Adipocyte (in vitro differentiated cells): ENCODE measurements at regions not wholly inside any gene's neighbourhood (a gene's known extent, or its start where the extent isn't known, plus 50 kb on each side); places are given as distances from the start of the nearest gene placed in this dataset.
A peak's percentile ranks its signal among the peaks of the same experiment; 100 is the strongest.

Source experiments
- DNase-seq: peaks from one replicate; pipeline ENCODE4 v3.0.0-alpha.2; 2015; ENCODE audit warnings: low read depth
- H3K27me3 ChIP-seq: replicated peaks from 2 replicates; pipeline ENCODE4 v1.7.0; 2013; ENCODE audit warnings: mild to moderate bottlenecking, low read length, moderate library complexity; ENCODE audit not compliant: control insufficient read depth, insufficient read depth
- H3K36me3 ChIP-seq: 2 replicates; pipeline ENCODE4 v1.7.0; 2013; ENCODE audit warnings: low read length, mild to moderate bottlenecking, moderate library complexity; ENCODE audit not compliant: control insufficient read depth, insufficient read depth, severe bottlenecking
- H3K4me1 ChIP-seq: 2 replicates; pipeline ENCODE4 v1.7.0; 2013; ENCODE audit warnings: mild to moderate bottlenecking, low read length, moderate library complexity; ENCODE audit not compliant: control insufficient read depth, insufficient read depth
- H3K4me3 ChIP-seq: 2 replicates; pipeline ENCODE4 v1.7.0; 2013; ENCODE audit warnings: mild to moderate bottlenecking, low read length, moderate library complexity
- H3K9ac ChIP-seq: 2 replicates; pipeline ENCODE4 v1.7.0; 2013; ENCODE audit warnings: mild to moderate bottlenecking, low read length, moderate library complexity
- H3K9me3 ChIP-seq: 2 replicates; pipeline ENCODE4 v1.7.0; 2013; ENCODE audit warnings: mild to moderate bottlenecking, low read length, moderate library complexity; ENCODE audit not compliant: control insufficient read depth

DNA sequence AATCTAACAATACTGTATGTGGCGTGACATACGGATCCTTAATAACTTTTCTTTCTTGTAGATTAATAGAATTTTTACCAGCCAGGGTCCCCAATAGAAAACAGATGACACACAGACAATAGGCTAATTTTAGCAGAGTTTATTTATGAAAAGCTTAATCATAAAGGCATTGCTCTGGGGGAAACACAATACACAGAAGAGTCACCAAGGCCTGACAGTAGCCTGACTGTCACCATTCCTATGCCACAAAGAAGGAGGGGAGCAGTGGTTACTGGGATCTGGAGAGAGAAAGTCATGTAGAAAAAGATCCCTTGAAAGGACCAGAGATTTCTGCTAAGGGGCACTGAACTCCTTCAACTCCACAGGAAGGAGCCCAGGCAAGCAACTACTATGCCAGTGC, 139.5 kb downstream of the METTL4 start:
- H3K4me1 ChIP-seq, result no peaks in the 10 kb centered on the region
- H3K36me3 ChIP-seq, result no peaks in the 10 kb centered on the region
- H3K9me3 ChIP-seq, result peaks cover 3% of the 10 kb centered on the region
- H3K27me3 ChIP-seq, result no peaks in the 10 kb centered on the region
- no peak overlapping the region for H3K9ac ChIP-seq
- H3K4me3 ChIP-seq, result no peak overlapping the region
- DNase-seq, result no peak

DNA sequence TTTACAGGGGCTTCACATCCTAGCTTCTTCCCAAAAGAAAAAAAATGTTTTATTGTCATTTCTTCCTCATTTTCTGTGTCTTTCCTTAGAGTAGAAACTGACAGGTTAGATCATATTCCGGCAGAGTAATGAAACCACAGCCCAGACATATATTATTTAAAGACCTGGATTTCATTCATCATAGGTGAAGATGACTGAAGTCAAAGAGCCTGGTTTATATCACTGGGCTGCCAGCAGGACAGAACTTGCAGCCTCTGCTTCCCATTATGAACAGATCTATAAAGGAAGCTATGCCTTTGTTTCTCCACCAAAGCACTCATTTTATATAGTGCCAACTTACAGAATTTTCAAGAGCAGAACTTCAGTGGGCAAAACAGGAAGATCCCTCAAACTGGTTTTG, 137.9 kb downstream of the METTL4 start:
- no peak for DNase-seq
- peaks cover 3% of the 10 kb centered on the region for H3K9me3 ChIP-seq
- no peaks in the 10 kb centered on the region for H3K27me3 ChIP-seq
- H3K36me3 ChIP-seq, result no peaks in the 10 kb centered on the region
- no peak overlapping the region for H3K9ac ChIP-seq
- H3K4me3 ChIP-seq, result no peak overlapping the region
- no peaks in the 10 kb centered on the region for H3K4me1 ChIP-seq

DNA sequence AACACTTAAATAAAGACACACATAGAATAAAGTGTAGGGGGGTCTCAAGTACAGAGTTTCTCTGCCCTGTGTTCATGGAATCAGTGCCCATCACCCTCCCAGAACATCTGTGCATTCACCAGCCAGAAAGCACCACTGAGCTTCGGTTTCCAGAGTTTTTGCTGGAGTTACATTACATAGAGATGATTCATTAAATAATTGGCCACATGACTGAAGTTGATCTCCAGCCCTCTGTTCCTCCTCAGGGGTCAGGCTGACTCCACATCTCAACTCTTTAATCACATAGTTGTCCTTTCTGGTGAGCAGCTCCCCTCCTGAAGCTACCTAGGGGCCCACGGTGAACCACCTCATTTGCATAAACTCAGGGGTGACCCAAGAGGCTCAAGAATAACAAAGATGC, 129.8 kb downstream of the METTL4 start:
- Histone ChIP-seq H3K9ac (no peak overlapping the region), H3K4me3 (no peak overlapping the region), H3K27me3 (no peaks in the 10 kb centered on the region), H3K4me1 (no peaks in the 10 kb centered on the region), H3K9me3 (peaks cover 8% of the 10 kb centered on the region), H3K36me3 (no peaks in the 10 kb centered on the region)
- no peak for DNase-seq

DNA sequence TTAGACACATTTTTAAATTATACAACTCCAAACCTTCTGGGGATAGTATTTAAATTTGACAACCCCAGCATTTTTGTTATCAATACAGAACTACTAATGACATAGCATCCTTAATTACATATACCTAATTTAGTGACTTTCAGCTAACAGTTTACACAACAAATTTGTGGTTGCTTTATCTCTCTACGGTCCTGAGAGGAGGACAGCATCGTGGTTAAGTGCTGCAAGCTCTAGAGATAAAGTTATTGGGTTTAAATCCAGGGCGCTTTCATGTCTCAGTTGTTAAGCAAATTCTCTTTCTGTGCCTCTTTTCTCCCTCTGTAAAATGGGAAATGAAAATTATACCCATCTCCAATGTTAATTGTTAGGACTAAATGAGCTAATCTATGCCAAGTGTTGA, 129.3 kb downstream of the METTL4 start:
- no peak for DNase-seq
- H3K27me3 ChIP-seq, result no peaks in the 10 kb centered on the region
- H3K4me1 ChIP-seq, result no peaks in the 10 kb centered on the region
- H3K4me3 ChIP-seq, result no peak overlapping the region
- H3K36me3 ChIP-seq, result no peaks in the 10 kb centered on the region
- peaks cover 8% of the 10 kb centered on the region for H3K9me3 ChIP-seq
- no peak overlapping the region for H3K9ac ChIP-seq

DNA sequence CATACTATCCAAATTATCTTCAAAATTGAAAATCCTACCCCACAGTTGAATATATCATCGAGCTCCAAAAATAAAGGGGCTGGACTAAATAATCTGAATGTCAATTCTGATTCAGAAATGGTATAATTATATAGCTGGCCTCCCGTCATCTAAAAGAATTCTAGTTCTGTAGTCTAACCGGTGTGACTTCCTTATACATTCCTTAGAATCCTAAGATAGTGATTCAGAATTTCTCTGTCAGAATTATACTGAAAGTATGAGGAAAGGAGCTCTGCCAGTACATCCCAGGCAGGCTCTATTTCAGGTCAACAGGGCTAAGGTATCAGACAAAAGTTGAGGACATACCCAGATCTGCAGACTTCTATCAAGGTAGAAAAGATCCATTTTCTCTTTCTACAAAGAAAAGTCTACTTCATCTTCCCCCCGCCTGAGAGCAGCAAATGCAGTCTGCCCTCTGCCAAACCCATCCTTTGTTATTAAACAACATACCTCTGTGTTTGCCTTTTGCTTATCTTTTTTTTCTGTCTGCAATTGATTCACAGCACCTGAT, 128.5 kb downstream of the METTL4 start:
- DNase-seq, result peak; percentile 47
- Histone ChIP-seq H3K9me3 (peaks cover 8% of the 10 kb centered on the region), H3K36me3 (no peaks in the 10 kb centered on the region), H3K4me1 (no peaks in the 10 kb centered on the region), H3K9ac (no peak overlapping the region), H3K4me3 (no peak overlapping the region), H3K27me3 (no peaks in the 10 kb centered on the region)

DNA sequence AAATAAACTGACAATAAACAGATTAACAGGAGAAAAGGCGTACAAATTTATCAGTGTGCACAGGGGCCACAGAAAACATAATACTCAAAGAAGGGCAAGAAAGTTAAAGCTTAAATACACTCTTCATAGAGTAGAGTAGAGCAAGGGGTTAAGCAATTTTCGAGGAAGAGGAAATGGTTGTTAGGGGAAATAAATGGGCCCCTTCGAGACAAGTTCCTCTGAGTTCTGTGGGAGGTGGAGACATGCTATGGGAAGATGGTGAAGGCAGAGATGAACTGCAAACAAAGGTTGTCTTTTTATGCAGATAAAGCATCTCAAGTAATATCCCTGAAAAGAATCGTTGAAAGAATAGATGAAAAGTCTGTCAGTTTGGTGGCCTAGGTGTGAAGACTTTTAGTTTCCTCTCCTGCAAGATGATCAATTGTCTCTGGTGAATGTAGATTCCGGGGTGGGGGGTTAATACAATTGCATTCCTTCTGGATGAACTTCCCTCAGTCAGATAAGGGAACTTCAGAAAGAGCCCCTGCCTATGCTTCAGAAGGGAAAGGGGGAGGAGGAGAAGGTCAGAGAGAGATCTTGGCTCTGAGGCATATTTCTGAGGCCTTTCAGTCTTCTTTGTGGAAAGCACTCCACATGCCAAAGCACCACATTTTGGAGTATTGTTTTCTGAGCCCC, 127.0 kb downstream of the METTL4 start:
- Histone ChIP-seq H3K36me3 (no peaks in the 10 kb centered on the region), H3K9ac (no peak overlapping the region), H3K4me1 (peaks cover 5% of the 10 kb centered on the region), H3K4me3 (no peak overlapping the region), H3K9me3 (peaks cover 8% of the 10 kb centered on the region), H3K27me3 (no peaks in the 10 kb centered on the region)
- DNase-seq, result no peak

DNA sequence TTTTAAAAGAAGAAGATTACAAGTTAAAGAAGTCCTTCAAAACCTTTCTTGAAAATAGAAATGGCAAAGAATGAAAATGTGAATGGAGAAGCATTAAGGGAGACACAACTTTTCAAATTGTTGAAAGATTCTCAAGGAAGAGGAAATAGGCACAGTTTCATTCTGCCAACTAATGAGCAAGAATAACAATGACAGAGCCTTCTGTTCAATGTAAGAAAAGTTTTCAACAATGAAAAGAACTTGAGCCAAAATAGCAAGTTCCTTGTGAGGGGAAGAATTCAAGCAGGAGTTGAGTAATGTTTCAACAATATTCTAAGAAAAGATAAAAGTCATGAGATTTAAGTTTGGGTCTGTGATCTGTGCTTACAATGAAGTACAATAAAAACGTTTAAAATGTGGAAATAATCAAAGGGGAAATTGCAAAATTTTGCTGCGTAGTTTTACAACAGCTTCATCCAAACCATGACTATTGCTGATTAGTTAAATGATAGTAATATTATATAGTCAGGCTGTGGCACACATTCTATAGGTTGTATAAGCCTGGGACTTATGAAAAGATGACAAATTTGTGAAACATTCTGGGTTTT, 122.6 kb downstream of the METTL4 start:
- H3K36me3 ChIP-seq, result no peaks in the 10 kb centered on the region
- H3K27me3 ChIP-seq, result no peaks in the 10 kb centered on the region

DNA sequence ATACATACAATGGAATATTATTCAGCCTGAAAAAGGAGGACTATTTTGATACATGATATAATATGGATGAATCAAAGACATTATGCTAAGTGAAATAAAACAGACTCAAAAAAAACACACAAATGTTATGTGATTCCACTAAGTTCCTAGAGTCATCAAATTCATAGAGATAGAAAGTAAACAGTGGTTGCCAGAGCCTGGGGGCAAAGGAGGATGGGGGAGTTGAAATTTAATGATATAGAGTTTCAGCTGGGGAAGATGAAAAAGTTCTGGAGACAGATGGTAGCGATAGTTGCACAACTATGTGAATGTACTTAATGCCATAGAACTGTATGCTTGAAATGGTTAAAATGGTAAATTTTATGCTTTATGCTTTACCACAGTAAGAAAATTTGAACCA, 119.7 kb downstream of the METTL4 start:
- Histone ChIP-seq H3K9ac (no peak overlapping the region), H3K27me3 (no peaks in the 10 kb centered on the region), H3K4me3 (no peak overlapping the region), H3K9me3 (peaks cover 7% of the 10 kb centered on the region), H3K36me3 (no peaks in the 10 kb centered on the region), H3K4me1 (peaks cover 5% of the 10 kb centered on the region)
- no peak for DNase-seq

More for the DNA sequence above, 122.6 kb downstream of the METTL4 start:
- no peaks in the 10 kb centered on the region for H3K9me3 ChIP-seq
- H3K4me3 ChIP-seq, result no peak overlapping the region
- peaks cover 5% of the 10 kb centered on the region for H3K4me1 ChIP-seq
- peak; percentile 66 for DNase-seq
- H3K9ac ChIP-seq, result no peak overlapping the region

DNA sequence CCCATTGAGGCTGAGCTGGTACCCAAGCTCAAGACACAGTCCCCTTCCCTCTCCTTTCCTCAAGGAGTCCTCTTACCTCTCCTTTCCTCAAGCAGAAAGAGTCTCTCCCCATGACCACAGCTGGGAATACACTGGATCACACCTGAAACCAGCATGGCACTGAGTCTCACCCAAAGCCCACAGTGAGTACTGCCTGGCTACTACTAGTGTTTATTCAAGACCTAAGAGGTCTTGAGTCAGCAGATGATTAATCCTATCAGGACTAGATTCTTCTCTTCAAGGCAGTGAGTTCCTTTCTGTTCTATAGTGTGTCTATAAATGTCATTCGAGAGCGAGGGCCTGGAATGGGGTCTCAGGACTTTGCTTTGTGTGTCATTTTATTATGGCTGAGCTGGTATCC, 111.4 kb downstream of the METTL4 start:
- H3K9me3 ChIP-seq, result peaks cover 13% of the 10 kb centered on the region
- DNase-seq, result no peak
- H3K4me1 ChIP-seq, result no peaks in the 10 kb centered on the region
- H3K9ac ChIP-seq, result no peak overlapping the region
- H3K36me3 ChIP-seq, result no peaks in the 10 kb centered on the region
- H3K4me3 ChIP-seq, result no peak overlapping the region
- H3K27me3 ChIP-seq, result no peaks in the 10 kb centered on the region

DNA sequence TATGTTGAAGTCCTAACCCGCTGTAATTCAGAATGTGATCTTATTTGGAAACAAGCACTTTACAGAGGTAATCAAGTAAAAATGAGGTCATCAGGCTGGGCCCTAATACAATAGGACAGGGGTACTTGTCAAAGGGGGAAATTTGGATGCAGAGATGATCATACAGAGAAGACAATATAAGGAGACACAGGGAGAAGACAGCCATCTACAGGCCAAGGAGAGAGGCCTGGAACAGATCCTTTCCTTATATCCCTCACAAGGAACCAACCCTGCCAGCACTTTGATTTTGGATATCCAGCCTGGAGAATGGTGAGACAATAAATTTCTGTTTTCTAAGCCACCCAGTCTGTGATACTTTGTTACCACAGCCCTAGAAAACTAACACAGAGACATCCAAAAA, 104.3 kb downstream of the METTL4 start:
- Histone ChIP-seq H3K9me3 (no peaks in the 10 kb centered on the region), H3K36me3 (no peaks in the 10 kb centered on the region), H3K27me3 (no peaks in the 10 kb centered on the region), H3K9ac (no peak overlapping the region), H3K4me3 (no peak overlapping the region), H3K4me1 (no peaks in the 10 kb centered on the region)
- DNase-seq, result no peak

DNA sequence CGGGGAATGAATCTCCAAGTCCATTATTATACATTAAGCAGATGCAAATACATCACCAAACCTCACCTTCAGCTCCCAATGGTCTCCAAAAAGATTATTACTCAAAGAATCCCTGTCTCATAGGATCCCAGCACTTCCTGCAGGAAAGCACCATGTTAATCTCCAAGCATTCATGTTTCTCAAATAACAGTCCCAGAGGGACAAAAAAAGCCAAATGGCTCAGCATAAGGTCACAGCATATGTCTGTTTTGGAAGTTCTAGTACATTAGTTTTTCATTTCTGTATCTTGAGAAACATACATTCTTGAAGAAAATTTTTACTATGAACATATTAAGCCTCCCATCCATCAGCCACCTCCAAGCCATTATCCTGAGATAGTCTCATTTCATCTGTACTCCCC, 103.3 kb downstream of the METTL4 start:
- peak; percentile 24 for DNase-seq
- no peaks in the 10 kb centered on the region for H3K27me3 ChIP-seq
- H3K4me1 ChIP-seq, result no peaks in the 10 kb centered on the region
- no peaks in the 10 kb centered on the region for H3K9me3 ChIP-seq
- H3K36me3 ChIP-seq, result no peaks in the 10 kb centered on the region
- H3K9ac ChIP-seq, result no peak overlapping the region
- H3K4me3 ChIP-seq, result no peak overlapping the region
